ENCODE measurements at regions not wholly inside any gene's neighbourhood (a gene's known extent, or its start where the extent isn't known, plus 50 kb on each side); places are given as distances from the start of the nearest gene placed in this dataset.

DNA sequence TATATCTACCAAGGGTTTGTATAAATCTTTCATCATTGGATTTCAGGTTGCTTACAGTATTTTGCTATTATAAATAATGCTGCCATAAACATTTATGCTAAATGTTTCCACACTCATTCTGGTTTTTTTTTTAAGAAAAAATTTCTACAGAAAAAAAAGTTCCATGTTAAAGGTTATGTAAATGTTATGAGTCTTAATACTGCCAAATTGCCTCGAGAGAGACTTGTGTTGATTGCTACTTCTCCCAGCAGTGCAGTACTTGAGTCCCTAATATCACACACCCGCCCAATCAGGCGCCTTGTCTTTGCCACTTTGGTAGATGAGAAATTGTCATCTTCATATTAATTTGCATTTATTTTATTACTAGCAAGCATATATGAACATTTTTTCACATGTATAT lies 96.7 kb upstream of the TMEM26 start:
- ATAC-seq, result no peak
- DNase-seq (ENCODE audit: low spot score), result no peak

DNA sequence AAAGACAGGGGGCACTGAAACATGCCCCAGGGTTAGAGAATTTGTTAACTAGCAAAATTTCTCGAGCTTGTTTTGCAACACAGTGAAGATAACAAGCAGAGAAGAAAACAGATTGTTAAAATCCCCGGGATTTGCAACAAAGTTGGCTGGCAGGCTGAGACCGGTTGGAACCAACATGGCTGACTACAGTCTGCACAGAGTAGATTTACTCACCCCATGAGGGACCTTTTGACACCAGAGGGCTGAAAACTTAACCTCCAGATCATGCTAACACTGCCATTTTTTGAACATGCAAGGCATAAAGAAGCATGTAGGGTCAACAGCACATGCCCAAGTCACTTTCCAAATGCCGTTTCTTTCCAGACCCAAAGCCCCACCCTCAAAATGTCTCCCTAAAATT lies 95.2 kb upstream of the TMEM26 start:
- ATAC-seq (no peak), DNase-seq (ENCODE audit: low spot score) (no peak)

DNA sequence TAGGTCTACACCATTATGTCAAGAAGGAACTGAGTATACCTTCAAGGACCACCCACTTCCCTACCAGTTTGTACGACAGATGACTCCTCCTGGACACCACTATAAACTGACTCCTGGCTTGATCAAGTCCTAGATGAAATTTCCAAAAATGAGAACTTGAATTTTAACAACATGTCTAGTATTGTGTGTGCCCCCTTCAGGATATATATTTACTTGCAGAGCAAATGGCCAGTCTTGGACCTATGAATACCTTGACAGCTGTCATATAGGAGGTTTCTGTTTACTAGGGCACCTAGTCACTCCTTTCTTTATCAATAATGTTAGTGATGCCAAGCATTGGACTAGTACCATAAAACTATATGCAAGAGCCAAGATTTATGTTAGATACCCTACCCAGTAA lies 94.1 kb upstream of the TMEM26 start:
- DNase-seq (ENCODE audit: low spot score) (no peak), ATAC-seq (no peak)

DNA sequence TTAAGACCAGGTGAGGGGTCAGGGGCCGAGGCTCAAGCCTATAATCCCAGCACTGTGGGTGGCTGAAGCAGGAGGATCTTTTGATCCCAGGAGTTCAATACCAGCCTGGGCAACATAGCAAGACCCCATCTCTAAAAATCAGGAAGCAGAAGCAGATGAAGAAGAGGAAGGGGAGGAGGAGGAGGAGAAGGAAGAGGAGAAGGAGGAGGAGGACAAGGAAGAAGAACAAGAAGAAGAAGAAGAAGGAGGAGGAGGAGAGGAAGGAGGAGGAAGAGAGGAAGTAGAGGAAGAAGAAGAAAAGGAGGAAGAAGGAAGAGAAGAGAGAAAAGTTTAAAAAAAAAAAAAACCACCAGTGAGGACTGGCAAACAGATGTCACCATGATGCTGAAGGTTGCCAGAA lies 92.0 kb upstream of the TMEM26 start:
- DNase-seq (ENCODE audit: low spot score) (no peak), ATAC-seq (no peak)

DNA sequence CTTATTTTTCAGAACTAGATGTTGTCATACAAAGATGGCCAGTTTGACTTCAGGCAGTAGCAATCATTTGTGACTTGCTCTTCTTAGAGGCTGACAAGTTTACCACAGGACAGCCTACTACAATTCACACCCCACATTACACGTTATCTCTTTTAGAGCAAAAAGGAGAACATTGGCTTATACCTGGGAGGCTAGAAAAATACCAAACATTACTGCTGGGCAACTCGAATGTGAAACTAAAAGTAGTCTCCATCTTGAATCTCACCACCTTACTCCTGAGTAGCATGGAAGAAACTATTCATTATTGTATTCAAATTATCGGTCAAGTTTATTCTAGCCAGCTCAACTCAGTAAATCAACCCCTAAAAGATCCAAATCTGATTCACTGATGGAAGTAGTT lies 90.7 kb upstream of the TMEM26 start:
- DNase-seq (ENCODE audit: low spot score) (no peak), ATAC-seq (no peak)

DNA sequence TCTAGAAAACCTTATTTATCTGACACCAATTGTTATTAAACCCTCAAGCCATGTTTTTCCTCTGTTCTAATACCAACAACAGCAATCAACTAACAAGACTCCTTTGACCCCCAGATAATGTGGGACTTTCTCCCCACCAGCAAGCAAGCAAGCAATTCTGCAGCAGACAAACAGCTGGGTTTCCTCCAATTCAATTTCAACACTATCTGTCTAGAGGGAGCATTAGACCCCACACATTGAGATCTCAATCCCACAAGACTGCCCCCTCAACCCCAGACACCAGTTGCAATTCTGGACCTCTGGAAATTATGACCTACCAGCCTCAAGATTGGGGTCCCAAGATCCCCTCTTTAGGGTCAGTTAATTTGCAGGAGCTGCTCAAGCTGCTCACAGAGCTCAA lies 89.4 kb upstream of the TMEM26 start:
- DNase-seq (ENCODE audit: low spot score) (no peak), ATAC-seq (no peak)

DNA sequence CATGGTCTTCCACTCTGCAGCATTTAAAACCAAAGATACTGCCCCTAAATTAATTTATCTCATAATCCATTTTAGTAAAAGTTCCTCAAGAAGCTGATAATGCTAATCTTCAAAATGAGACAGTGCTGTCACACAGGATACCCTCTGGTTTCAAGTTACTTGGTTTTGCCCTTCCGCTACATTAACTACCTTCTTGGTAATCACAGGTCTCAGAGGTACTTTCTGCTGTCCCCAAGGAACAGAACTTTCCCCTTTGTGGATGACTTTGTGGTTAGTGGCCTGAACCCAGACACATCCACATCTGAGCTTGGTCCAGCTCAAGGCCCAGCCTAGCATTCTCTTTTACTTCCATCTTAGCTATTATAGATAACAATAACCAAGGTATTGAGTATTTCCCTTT lies 88.8 kb upstream of the TMEM26 start:
- ATAC-seq, result no peak
- no peak for DNase-seq (ENCODE audit: low spot score)

DNA sequence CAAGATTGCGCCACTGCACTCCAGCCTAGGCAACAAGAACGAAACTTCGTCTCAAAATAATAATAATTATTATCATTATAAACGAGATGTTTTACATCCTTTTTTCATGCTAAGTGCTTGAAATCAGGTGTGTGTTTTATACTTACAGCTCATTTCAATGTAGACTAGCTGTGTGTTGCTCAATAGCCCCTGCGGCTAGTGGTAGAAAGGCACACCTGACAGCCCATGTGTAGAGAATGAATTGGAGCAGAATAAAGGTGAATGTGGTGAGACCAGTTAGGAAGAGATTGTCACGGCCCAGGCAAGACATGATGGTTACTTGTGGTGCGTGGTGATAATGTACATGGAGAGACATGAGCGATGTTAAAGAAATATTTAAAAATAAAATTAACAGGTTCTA lies 86.7 kb upstream of the TMEM26 start:
- no peak for DNase-seq (ENCODE audit: low spot score)
- no peak for ATAC-seq

DNA sequence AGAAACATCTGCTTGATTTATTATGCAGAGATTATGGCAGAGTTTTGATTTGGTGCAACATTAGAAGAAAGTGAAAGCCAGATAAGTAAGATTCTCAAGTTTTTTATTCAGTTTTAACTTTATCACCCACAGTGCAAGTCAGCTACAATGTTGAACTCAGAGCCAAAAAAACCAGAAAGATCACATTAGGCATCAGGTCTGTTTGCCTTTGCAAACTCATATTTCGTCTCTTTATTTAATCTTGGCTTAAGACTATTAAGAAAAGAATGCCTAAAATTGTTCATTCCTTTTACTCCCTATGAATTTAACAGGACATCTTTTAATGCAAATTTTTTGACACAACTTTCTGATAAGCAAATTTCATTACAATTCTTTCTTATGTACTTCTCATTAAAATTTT lies 76.0 kb upstream of the TMEM26 start:
- DNase-seq (ENCODE audit: low spot score) (no peak), ATAC-seq (no peak)

DNA sequence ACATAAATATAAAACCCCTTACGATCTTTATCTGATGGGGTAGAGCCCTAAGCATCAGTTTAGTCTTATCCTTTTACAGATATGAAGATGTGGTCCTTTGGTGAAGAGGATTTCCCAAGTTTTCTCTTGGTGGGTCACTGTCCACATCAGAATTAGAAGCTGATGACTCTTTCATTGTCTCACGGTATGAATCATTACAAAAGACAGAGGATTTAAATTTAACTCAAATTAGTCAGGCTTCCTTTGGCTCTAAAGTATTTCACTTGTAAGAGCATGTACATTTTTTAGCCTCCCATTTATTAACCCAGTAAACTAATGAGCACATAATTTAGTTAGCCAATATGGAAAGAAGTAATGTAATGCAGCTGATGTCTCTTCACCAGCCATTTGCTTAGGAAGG lies 49.9 kb upstream of the TMEM26 start:
- no peak for ATAC-seq

More for the DNA sequence above, 49.9 kb upstream of the TMEM26 start:
- DNase-seq (ENCODE audit: low spot score), result no peak
